K562 (cell line): ENCODE measurements at regions not wholly inside any gene's neighbourhood (a gene's known extent, or its start where the extent isn't known, plus 50 kb on each side); places are given as distances from the start of the nearest gene placed in this dataset.

Experiments
- ATAC-seq: fragments of 200-7000 bp; cut with Tn5 transposase; 3 replicates; pipeline ENCODE4 v1.9.1; 2020; ENCODE audit warnings: moderate library complexity
- BruUV-seq: library from RNA; stranded (reverse); fragments of 400-500 nt; replicated peaks from 2 replicates; lab custom pipeline; 2021; lab: Mats Ljungman, UMichigan
- CTCF ChIA-PET: fragments of 300-600 bp; formaldehyde crosslinking; extraction: SDS; loops from one replicate; lab custom pipeline; 2021; ENCODE audit warnings: low intra/inter-chr PET ratio; lab: Yijun Ruan, JAX
- POLR2A ChIA-PET: fragments of 300-600, 350-650 bp; sonication (Branson Sonifier 250); formaldehyde crosslinking; extraction: SDS; loops from one replicate; lab custom pipeline; 2021; ENCODE audit warnings: antibody characterized with exemption, inconsistent platforms; lab: Yijun Ruan, JAX
- DNase-seq, 4 experiments: peaks; one replicate each; pipeline versions ENCODE4 v3.0.0 to v3.0.0-alpha.2; 2011 to 2018; ENCODE audit warnings: low spot score in 3 of 4, mixed read lengths in 3 of 4; ENCODE audit errors: extremely low read depth in 1 of 4
- FAIRE-seq: peaks from 2 replicates; lab custom pipeline; 2011; peaks lifted over from hg19 to GRCh38; lab: Jason Lieb, UNC
- H2AFZ ChIP-seq: 2 replicates; pipeline ENCODE4 v1.6.0; 2011; ENCODE audit warnings: low read depth, low read length, control low read depth, inconsistent platforms
- H3K27ac ChIP-seq: fragments of 200-600 bp; 3 replicates; pipeline ENCODE4 v1.8.0; 2011; ENCODE audit warnings: low read depth, mild to moderate bottlenecking, control low read depth, inconsistent platforms, low read length, moderate library complexity, mixed read lengths; ENCODE audit errors: extremely low read depth
- H3K27me3 ChIP-seq, 2 experiments: fragments of 300-600 bp in 1 of 2; 2 replicates in 1 of 2; 3 replicates in 1 of 2; pipeline versions ENCODE4 v1.6.0 to v1.8.0; 2011; ENCODE audit warnings: inconsistent platforms in 2 of 2, low read length in 2 of 2, mild to moderate bottlenecking in 1 of 2, mixed read lengths in 1 of 2, moderate library complexity in 1 of 2; ENCODE audit not compliant: control insufficient read depth in 2 of 2, insufficient read depth in 2 of 2
- H3K36me3 ChIP-seq: fragments of 300-600 bp; 3 replicates; pipeline ENCODE4 v1.8.0; 2011; ENCODE audit warnings: mild to moderate bottlenecking, low read length, inconsistent platforms; ENCODE audit not compliant: control insufficient read depth, insufficient read depth
- H3K4me1 ChIP-seq, 2 experiments: fragments of 200-600 bp in 1 of 2; replicated peaks in 1 of 2; 2 replicates in 1 of 2; 3 replicates in 1 of 2; pipeline versions ENCODE4 v1.5.1 to v1.8.0; 2011; ENCODE audit warnings: inconsistent platforms in 2 of 2, low read length in 2 of 2, mild to moderate bottlenecking in 1 of 2, mixed read lengths in 1 of 2, moderate library complexity in 1 of 2; ENCODE audit not compliant: control insufficient read depth in 2 of 2, insufficient read depth in 2 of 2
- H3K4me2 ChIP-seq: 2 replicates; pipeline ENCODE4 v1.6.1; 2011; ENCODE audit warnings: low read length, control low read depth, inconsistent platforms, mixed read lengths; ENCODE audit not compliant: insufficient read depth
- H3K4me3 ChIP-seq: fragments of 200-600 bp; sonication (generic), shearing (Covaris generic); 2 replicates; pipeline ENCODE4 v1.5.1; 2016; ENCODE audit warnings: control low read depth, inconsistent platforms
- H3K79me2 ChIP-seq: fragments of 200-600 bp; 3 replicates; pipeline ENCODE4 v1.8.0; 2011; ENCODE audit warnings: low read length, inconsistent platforms; ENCODE audit not compliant: control insufficient read depth, insufficient read depth
- H3K9ac ChIP-seq, 2 experiments: 2 replicates each; pipeline versions ENCODE4 v1.6.0 to v1.6.1; 2011; ENCODE audit warnings: low read depth in 2 of 2, low read length in 2 of 2, control low read depth in 1 of 2, inconsistent platforms in 1 of 2, mild to moderate bottlenecking in 1 of 2, mixed read lengths in 1 of 2; ENCODE audit not compliant: insufficient read depth in 1 of 2
- H3K9me1 ChIP-seq: one replicate; pipeline ENCODE4 v1.6.0; 2011; ENCODE audit warnings: inconsistent platforms, mild to moderate bottlenecking, low read length, moderate library complexity; ENCODE audit not compliant: control insufficient read depth, insufficient read depth
- H3K9me3 ChIP-seq: replicated peaks from 2 replicates; pipeline ENCODE4 v1.5.1; 2011; ENCODE audit warnings: low read depth, low read length, inconsistent platforms; ENCODE audit not compliant: control insufficient read depth, insufficient read depth
- H4K20me1 ChIP-seq: replicated peaks from 2 replicates; pipeline ENCODE4 v1.6.1; 2011; ENCODE audit warnings: low read length, inconsistent platforms, mixed read lengths; ENCODE audit not compliant: control insufficient read depth, insufficient read depth
- KAT7 ChIP-seq: sonication (generic); formaldehyde crosslinking; IDR thresholded peaks from 2 replicates; pipeline ENCODE4 v1.8.0; 2022; ENCODE audit warnings: missing genetic modification reagents, mild to moderate bottlenecking, borderline replicate concordance
- MTA2 ChIP-seq: fragments of 450-650 bp; IDR thresholded peaks from 2 replicates; pipeline ENCODE4 v1.6.1; 2016; ENCODE audit warnings: low read depth
- POLR2AphosphoS5 ChIP-seq: IDR thresholded peaks from 2 replicates; pipeline ENCODE4 v1.6.1; 2011; ENCODE audit warnings: mild to moderate bottlenecking, low read depth, low read length, moderate library complexity; ENCODE audit not compliant: control insufficient read depth, insufficient read depth
- SP1 ChIP-seq: sonication (generic); formaldehyde crosslinking; IDR thresholded peaks from 2 replicates; pipeline ENCODE4 v1.8.1; 2022; ENCODE audit warnings: mild to moderate bottlenecking, missing genetic modification reagents
- WGBS: fragments of 100-300 bp; shearing (Covaris generic); methylation state at CpG from one replicate; pipeline ENCODE4 v1.1.6; 2016; ENCODE audit warnings: low coverage, mixed read lengths; ENCODE audit not compliant: insufficient coverage; ENCODE audit errors: missing lambda C conversion rate; 5-methylcytosine and 5-hydroxymethylcytosine counted together
- in situ Hi-C: fragments of 300-500 bp; cut with MboI; formaldehyde crosslinking; loops from 4 replicates; pipeline ENCODE4 v1.15.0; 2018; ENCODE audit warnings: inconsistent platforms, mixed read lengths
- intact Hi-C: fragments of 100-400 bp; cut with micrococcal nuclease; formaldehyde crosslinking; loops from 2 replicates; pipeline ENCODE4 v1.14.2; 2022
- TF ChIP-seq, protein P1 (sequence below): IDR thresholded peaks from 2 replicates; pipeline ENCODE4 v1.6.1; 2014; ENCODE audit warnings: antibody characterized with exemption

DNA sequence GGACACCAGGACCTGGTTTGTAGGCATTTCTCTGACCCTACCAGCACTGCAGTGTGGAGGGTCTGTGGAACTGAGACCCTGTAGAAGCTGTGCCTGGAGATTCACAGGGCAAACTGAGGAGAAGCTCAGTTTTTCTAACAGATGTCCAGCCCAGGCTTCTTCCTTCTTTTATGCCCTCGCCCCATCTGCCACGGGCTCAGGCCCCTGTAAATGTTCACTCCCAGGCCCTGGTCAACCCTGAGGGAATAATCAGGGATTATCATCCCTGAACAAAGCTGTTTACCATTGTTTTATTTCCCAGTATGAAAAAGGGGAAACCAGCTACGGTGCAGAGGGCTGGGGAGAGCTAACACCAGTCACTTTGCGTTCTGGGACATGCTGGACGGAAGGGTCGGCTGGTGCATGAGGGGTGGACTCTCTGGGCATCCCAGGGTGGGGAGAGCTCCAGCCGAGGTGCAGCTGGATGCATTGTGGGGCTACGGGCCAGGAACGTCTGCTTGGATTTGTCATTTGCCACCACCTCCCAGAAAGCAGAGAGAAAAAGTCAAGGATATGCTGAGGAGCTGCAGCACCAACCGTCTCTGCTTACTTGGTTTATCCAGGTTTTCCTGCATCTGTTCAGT, 183.8 kb downstream of the TFCP2L1 start:
- no peak for DNase-seq
- Histone ChIP-seq H3K4me1 (no peaks in the 10 kb centered on the region), H4K20me1 (0 out of 2 replicates have a peak, but pooled peaks cover 4% of the 10 kb centered on the region), H3K9me1 (no peaks in the 10 kb centered on the region), H3K27me3 (peaks cover 0 to 38% of the 10 kb centered on the region in 2 experiments; a peak in 4 of 5 replicates), H3K27ac (no peak overlapping the region), H3K79me2 (no peaks in the 10 kb centered on the region), H3K4me2 (no peak overlapping the region), H3K4me3 (no peak overlapping the region), H2AFZ (no peak overlapping the region), H3K36me3 (no peaks in the 10 kb centered on the region), H3K9me3 (no peaks in the 10 kb centered on the region), H3K9ac (no peak overlapping the region)
- in situ Hi-C loops = no loop called here
- no peak for FAIRE-seq
- no peak for ATAC-seq
- no TSS peak for BruUV-seq
- ChIA-PET POLR2A (interaction anchor here (0.5 to 1.3 kb wide), 3 partner anchors 9 to 264 kb away, joined by 3 read pairs; no protein-coding TSS in a partner anchor), CTCF (no interaction called here)
- TF ChIP-seq KAT7 (CRISPR knock-in tag) (no peak), MTA2 (no peak), SP1 (CRISPR knock-in tag) (no peak), POLR2AphosphoS5 (no peak)
- TF ChIP-seq, protein P1, sequence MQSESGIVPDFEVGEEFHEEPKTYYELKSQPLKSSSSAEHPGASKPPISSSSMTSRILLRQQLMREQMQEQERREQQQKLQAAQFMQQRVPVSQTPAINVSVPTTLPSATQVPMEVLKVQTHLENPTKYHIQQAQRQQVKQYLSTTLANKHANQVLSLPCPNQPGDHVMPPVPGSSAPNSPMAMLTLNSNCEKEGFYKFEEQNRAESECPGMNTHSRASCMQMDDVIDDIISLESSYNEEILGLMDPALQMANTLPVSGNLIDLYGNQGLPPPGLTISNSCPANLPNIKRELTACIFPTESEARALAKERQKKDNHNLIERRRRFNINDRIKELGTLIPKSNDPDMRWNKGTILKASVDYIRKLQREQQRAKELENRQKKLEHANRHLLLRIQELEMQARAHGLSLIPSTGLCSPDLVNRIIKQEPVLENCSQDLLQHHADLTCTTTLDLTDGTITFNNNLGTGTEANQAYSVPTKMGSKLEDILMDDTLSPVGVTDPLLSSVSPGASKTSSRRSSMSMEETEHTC = no peak
- 0% methylated on average over 8 of the region's 10 CpGs for WGBS
- intact Hi-C loops = no loop called here
